Superior temporal gyrus (tissue), 1 donor: ENCODE measurements at regions not wholly inside any gene's neighbourhood (a gene's known extent, or its start where the extent isn't known, plus 50 kb on each side); places are given as distances from the start of the nearest gene placed in this dataset.

Experiments
- DNase-seq: peaks from one replicate; pipeline ENCODE4 v3.0.0-alpha.2; 2016; ENCODE audit errors: extremely low spot score

DNA sequence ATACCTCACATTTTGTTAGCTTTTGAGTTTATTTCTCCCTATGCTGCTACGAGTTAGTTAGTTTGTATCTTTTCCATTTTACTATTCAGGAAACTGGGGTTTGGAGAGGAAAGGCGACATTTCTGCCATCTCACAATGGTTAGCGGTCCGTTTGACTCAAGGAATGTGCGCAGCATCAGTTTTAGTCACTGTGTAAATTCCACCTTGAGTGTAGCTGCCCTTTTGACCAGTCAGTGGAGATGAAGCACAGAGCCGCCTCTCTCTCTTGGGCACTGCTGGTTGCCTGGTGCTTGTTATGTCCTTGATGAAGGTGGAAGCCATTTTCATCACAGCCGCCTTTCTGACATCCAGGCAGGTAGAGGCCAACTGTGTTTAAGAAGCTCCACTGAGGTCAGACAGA is 185.5 kb downstream of the SCP2D1 start:
- DNase-seq, result no peak

DNA sequence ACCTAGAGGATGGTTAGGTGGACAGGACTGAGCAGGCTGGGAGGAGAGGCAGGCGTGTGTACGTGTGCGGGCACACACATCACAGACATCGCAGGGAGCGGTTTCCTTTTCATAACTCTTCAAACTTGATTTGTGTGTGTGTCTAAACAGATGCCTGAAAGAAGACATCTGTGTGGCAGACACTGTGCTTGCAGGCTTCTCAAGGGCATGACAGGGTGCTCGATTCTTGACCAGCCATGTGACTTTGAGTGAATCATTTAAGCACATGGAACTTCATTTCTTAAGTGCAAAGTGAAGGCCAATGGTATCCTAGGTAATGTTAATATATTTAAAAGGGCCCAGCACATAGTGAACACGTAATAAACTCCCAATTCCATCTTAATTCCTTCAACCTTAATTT is 186.5 kb downstream of the SCP2D1 start:
- DNase-seq, result no peak

DNA sequence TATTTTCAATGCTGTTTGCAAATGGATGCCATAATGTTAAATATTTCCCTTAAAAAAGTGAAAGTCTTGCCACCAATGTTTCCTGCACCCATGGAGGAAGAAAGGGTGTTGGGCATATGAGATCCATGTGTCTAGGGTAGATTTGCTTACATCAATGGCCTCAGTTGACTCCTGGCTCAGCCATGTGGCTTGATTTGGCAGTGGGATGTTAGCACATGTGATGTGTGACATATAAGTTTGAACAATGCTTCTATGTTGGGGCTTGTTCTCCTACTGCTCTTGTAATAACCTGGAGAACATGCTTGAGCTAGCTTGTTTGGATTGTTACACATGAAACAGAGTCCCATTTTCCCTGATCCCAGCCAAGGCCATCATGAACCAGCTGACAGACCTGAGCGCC is 187.6 kb downstream of the SCP2D1 start:
- DNase-seq, result no peak

DNA sequence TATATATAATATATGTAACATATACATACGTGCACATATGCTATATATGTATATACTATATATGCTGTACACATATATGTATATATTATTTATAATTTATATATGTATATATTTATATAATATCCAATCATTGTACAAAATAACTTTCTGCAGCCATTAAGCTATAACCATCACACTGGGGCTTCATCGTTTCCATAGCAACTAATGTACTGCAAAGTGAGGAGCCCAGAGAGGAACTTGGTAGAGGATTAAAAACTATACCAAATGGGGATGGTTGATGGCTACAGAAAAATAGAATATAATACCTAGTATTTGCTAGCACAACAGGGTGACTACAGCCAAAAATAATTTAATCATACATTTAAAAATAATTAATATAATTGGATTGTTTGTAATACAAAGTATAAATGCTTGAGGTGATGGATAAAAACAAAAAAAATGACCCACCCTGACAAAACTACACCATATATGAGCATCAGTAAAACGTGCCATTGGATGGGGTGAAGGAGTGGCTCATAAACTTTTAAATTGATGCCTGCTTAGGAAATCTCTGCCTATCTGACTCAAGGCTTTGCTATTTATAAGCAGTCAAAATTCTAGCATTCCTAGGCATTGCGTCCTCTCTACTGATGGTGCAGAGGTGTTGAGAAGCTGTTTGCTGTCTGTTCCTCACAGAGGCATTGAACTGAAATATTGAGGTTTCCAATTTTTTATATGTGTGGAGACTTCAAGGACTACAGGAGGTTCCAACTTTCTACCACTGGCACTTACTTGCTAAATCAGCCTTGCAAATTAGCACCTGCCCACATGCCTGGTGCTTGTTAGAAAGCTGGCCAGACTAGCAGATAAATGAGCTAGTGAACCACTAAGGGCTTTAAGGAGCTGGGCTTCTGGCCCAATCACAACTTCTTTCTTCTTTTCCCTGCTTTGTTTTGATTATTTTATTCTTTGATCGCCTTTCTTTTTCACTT is 190.1 kb downstream of the SCP2D1 start:
- peak; percentile 64 for DNase-seq

DNA sequence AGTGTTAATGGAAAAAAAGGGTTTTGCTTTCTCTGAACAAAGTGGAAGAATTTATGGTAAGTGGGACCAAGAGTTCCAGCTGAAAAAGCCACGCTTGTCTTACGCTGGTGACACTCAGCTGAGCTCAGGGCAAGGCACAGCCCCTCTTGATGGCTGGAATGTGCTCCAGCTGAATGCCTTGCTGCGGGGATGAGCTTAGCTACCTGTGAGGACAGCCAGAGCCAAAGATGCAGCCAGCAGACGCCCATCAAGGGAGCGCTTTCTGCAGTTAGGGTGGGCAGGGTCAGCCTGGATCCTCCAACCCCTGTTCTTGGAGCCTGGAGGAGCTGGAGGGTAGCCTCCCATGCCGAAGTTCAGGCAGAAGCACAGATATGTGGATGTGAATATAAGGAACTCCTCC is 191.4 kb downstream of the SCP2D1 start:
- DNase-seq, result no peak

DNA sequence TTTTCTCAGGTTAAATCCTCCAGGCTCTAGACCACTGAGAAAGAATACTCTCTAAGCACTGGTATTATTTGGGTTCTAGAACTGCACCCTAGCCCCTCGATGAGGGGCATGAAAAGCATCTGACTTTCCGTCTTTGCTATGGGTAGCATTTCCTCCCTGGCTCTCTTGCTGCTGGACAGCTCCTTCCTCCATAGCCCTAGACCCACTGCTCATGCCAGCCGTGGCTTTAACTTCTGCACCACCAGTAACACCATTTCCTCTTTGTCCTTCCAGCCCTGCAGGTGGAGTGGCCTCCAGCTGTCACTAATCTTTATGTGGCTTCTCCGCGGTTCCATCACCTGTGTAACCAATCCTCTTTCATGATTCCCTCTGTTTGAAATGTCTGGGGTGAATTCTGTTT is 194.9 kb downstream of the SCP2D1 start:
- no peak for DNase-seq

DNA sequence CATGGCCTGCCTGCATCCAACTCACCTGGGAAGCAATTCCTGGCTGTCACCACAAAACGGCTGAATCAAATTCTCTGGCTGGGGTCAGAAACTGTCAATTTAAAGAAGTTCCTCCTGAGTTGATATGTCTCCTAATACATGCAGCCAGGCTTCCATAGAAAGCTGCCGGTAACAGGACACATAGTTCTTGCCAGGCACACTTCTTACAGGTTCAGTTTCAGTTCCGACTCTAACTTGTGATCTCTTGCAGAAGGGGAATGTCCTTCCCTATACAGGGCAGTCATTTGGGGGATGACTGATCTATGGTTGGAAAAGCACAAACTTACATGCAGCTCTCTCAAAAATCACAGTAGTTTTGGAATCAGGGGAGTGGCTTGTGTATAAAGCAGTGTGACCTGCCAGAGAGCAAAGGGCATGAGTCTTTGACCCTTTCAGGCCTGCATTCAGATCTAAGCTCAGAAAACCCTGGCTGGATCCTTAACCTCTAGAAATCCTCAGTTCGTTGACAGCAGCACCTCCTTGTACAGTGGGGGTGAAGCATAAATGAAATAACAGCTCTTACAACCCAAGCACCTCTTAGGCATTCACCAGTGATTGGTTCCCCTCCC is 195.6 kb downstream of the SCP2D1 start:
- DNase-seq, result no peak

DNA sequence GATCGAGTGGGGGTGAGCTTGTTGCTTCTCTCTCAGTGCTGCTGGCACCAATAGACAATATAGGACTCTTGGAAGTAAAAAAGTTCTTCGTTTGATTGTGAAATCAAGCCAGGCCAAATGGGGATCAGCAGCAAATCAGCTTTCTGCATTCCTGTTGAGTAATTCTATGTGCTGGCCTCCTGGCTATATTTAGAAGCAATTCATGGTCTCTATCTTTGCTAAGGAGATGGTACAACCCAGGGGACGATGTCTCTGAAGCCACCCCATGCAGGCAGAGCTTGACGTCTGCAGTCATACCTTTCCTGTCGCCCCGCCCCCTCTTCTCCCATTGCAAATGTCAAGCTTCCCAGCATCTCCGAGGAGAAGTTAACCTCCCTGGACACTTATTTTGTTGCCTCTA is 199.1 kb downstream of the SCP2D1 start:
- DNase-seq, result no peak

DNA sequence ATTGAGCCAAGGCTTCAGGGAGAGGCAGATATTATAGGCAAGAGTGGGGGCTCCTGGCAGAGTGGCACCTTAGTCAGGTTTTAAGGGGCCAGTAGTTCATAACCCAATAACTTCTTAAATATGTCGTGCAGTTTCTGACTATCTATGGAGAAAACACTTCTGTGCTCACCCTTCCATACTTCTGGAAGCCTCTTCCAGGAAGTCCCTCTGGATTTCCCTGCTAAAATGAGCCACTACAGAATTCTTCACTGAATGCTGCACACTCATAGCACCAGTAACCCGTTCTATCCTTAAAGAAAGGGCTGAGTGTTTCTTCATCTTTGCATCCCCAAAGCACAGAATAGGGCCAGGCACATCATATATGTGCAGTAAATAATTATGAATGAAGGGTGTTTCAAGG is 198.5 kb upstream of the SLC24A3 start:
- no peak for DNase-seq

DNA sequence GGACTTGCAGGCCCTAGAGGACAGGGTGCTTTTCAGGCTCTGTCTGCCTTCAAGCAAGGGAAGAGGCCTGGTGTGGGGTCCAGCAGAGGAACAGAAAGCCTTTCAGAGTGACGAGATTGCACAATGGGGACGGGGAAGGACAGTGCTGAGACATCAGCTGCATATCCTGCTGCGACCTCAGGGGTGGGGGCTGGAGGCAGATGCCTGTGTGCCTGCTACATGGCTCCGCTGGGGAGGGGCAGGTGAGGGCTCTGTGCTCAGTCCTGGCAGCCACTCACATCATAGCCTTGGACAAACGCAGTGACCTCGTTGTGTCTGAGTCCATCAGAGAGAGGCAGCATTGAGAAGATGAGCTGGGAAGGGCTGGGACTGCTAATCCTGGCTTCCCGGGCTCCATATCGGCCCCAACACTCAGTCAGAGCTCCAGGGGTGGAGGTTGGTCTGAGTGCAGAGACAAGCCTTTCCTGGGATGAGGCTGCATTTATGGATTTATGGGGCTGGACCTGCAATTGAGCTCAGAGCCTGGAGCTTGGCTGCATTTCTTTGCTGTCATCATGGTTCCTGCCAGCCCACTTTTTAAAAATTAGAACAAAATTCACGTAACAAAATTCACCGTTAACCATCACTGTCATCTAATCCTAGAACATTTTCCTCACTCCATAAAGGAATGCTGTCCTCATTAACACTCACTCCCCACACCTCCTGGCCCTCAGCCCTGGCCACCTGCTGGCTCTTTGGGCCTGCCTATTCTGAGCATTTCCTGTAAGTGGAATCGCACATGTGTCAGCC is 196.9 kb upstream of the SLC24A3 start:
- DNase-seq, result no peak

DNA sequence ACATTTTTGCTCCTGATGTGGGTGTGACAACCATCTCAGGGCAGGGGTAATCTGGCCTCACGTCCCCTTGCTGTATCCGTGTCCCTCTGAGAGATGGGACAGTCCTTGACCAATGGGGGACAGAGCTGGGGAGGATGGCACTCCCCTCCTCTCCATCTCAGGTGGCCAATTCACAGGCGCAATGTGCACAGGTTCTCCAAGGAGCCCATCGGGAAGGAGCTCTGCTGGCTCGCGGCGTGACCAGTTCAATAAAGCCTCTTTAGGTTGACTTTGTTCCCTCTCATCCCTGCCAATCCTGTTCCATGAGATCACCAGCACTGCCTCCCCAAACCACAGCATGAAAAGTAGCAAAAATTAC is 196.3 kb upstream of the SLC24A3 start:
- DNase-seq, result no peak

DNA sequence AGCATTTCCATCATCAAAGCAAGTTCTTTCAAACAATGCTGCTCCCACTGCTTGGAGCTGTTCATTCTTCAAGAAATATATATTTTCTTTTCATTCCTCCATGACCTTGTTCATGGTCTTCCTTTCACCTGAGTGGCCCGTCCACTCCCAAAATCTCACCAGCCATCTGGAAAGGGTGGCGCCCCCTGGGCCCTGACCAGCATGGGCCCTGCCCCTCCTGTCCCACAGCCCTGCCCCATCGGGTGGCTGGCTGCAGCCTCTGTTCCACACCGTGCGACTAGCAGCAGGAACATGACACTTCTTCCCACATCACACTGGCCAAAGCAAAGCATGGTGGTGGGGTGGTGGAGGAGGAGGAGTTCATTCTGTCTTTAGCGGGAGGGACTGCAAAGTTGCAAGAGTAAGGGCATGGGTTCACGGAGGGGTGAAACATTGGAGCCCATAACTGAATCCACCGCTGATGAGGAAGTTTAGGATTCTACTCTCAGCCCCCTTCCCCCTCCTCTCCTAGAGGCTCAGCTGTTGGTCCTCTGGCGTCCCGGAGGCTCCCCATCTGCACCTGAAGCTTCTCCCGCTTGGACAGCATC is 195.2 kb upstream of the SLC24A3 start:
- DNase-seq, result no peak

DNA sequence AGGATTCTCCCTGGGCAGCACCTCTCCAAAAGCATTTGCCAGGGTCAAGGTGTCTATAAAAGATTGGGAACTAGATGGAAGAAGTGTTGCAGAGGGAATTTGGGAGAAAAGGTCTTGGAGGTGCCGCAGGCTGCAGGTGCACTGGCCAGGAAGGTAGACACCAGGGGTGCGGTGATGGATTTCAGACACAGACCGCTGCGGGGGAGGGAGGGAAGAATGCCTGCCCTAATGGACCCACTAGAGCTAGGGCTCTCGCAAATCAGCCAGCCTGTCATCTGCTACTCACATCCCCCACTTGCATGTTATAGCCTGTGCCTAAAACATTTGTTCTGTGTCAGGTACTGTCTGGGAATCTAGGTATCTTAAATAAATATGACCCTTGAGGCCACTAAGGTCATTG is 193.6 kb upstream of the SLC24A3 start:
- DNase-seq, result no peak

DNA sequence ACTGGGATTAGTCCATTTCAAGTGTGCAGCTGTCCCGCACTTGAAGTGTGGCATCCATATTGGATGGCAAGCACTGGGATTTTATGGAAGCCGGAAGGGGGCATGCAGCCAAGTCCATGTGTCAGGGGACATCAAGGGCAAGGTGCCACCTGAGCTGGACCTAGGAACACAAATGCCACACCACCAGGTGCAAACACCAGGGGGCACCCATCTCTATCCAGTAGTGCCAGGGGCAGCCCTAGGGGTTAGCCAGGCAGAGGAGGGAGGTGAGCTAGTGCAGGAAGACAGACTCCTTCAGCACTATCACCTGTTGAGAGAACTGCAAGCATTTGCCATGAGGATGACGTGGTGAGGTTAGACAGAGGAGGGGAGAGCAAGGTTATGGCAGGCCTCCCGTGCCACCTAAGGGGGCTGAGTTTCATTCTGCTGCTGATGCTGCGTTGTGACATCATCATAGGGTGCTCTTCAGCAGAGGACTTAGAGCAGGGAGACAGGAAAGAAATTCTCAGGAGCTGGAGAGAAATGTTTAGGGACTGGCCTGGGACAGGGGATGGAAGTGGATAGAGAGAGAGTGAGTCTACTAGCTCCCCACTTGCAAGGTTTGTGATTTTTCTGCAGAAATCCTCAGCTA is 192.6 kb upstream of the SLC24A3 start:
- DNase-seq, result no peak

DNA sequence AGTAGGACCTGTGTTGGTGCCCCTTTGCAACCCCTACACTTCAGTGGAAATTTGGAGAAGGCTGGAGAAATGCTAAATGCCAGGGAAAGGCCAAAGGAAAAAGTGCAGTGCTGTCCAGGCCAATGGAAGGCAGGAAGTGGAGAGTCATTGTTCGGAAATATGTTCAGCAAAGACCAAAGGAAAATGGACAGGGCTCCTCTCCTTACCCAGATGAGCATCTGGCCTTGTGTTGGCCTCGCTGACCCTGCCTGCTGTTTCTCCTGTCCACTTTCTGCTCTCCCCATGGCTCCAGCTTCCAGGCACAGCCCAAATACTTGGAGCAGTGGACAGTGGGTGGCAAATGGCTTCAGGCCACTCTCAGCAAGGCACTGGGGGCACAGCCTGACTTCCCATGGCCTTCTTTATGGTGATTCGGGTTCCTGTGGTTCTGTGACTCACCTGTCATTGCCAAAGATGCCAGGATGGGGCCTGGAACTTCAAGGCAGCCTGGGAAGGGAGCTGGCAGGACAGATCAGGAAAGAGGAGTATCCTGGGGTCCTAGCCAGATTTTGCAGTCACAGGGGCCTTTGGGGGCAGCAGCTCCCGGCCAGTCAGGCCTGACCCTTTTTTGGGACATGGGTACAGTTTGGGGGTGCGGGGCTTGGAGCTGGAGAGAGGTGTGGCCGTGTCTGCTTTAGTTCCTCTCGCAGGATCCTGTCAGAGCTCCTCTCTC is 190.9 kb upstream of the SLC24A3 start:
- DNase-seq, result no peak

DNA sequence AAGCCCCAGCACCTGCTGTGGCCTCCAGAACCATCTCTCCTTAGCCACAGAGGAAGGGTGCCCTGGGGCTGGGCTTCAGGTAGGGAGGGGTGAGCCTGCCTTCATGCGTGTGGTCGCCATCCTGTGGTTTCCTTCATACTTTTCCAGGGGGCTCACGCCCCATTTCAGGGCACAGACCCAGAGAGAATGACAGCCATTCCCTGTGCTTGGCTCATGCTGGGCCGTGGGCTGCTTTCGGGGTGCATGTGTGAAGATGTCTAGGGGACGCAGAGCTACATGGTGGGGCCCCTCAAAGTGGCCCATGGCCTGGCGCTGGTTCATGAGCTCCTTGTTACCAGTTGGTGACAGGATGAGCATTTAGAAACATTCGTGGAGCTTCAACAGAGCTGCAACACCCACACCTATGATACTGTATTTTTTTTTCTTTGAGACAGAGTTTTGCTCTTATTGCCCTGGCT is 190.3 kb upstream of the SLC24A3 start:
- no peak for DNase-seq

DNA sequence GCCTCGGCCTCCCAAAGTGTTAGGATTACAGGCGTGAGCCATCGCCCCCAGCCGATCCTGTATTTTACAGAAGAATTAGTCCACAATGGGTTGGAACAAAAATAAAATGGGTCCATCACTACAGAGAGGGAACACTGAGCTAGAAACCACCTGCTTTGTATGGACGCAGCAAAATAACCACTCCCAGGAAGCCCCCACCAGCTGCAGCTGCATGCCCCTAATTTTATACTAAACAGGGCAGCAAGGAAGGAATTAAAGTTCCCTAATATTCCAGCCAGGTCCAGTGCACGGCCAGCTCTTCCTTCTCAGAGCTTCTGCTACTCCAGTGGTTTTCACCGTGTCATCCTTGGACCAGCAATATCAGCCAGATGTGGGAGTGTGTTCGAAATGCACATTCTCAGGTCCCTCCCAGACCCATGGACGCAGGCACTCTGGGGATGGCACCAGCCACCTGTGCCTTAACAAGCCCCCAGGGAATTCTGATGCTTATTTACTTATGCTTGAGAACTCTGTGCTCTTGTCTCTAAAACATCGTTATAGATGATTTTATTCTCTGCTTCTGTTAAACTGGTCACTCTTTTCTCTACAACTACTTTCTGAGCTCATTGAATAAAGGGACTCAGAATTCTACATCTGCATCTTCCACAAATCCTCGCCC is 189.5 kb upstream of the SLC24A3 start:
- DNase-seq, result no peak

DNA sequence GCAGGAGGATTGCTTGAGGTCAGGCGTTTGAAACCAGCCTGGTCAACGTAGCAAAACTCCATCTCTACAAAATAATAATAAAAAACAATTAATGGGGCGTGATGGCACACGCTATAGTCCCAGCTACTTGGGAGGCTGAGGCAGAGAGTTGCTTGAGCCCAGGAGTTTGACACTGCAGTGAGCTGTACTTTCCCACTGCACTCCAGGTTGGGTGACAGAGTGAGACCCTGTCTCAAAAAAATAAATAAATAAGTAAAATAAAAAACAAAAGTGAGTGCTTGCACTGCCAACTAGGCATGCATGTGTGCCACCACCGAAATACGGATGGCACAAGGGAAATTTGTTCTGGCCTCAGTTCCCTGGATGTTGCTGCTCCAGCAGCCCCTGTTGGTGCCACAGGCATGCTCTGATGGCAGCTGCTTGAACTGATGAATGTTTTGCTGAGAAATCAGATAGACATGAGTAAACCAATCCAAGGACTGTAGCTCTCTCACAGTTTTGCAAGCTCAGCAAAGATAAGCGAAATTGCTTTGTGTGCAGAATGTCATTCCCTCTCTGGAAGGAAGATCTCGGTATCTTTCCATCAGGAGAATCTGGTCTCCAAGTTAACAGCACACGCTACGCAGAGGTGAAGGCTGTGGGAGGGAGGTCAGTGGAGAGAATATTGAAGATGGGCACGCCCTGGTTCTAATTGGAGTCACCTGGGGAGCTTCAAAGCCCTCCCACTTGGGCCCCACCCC is 188.0 kb upstream of the SLC24A3 start:
- DNase-seq, result no peak

DNA sequence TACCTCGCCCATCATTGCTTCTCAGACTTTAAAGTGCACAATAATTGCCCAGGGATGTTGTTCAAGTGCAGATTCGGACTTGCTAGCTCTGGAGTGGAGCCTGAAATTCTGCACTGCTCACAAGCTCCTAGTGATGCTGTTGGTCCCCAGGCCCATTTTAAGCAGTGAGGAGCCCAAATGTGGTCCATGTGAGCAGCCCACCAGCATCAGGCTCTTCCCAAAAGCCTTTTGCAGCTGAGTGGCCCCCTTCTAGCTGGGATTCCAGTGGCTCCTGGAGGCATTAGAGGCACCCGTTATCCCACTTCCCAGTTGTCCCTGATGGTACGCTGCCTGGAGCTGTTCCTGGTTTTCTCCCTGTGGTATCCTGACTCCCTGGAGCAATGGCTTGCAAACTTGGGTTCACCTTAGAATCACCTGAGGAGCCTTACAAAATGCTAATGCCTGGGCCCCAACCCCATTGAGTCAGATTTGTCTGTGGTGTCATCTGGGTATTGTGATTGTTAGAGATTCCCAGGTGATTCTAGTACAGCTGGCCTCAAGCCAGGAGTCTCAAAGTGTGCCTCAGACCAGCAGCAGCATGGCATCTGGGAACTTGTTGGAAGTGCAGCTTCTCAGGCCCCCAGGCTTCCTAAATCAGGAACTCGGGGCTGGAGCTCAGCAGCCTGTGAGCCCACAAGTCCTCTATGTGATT is 186.9 kb upstream of the SLC24A3 start:
- DNase-seq, result no peak
